ENCODE measurements at regions not wholly inside any gene's neighbourhood (a gene's known extent, or its start where the extent isn't known, plus 50 kb on each side); places are given as distances from the start of the nearest gene placed in this dataset.

GRCh38 chr12:125353871-125354270 lies 288.6 kb downstream of the AACS start:
- no peak overlapping the region for H3K4me3 Mint-ChIP-seq

GRCh38 chr12:125355614-125356013 lies 290.4 kb downstream of the AACS start:
- TF ChIP-seq, protein P1, sequence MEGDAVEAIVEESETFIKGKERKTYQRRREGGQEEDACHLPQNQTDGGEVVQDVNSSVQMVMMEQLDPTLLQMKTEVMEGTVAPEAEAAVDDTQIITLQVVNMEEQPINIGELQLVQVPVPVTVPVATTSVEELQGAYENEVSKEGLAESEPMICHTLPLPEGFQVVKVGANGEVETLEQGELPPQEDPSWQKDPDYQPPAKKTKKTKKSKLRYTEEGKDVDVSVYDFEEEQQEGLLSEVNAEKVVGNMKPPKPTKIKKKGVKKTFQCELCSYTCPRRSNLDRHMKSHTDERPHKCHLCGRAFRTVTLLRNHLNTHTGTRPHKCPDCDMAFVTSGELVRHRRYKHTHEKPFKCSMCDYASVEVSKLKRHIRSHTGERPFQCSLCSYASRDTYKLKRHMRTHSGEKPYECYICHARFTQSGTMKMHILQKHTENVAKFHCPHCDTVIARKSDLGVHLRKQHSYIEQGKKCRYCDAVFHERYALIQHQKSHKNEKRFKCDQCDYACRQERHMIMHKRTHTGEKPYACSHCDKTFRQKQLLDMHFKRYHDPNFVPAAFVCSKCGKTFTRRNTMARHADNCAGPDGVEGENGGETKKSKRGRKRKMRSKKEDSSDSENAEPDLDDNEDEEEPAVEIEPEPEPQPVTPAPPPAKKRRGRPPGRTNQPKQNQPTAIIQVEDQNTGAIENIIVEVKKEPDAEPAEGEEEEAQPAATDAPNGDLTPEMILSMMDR (IDR thresholded peaks at IDR 0.05), result no peak
- H3K27ac Mint-ChIP-seq, result no peak overlapping the region

More at GRCh38 chr12:125353871-125354270, 288.6 kb downstream of the AACS start:
- no peak overlapping the region for H3K4me3 ChIP-seq (ENCODE audit: low read length)
- H3K27ac Mint-ChIP-seq, result no peak overlapping the region
- no peaks in the 10 kb centered on the region for H3K27me3 ChIP-seq (ENCODE audit: control insufficient read depth, insufficient read depth, low read length)
- no peak overlapping the region for H3K27ac ChIP-seq (ENCODE audit: low read length)
- no peaks in the 10 kb centered on the region for H3K36me3 ChIP-seq (ENCODE audit: control insufficient read depth, insufficient read depth, low read length)
- H3K9me3 ChIP-seq (ENCODE audit: control insufficient read depth, insufficient read depth, low read length), result no peaks in the 10 kb centered on the region
- no peaks in the 10 kb centered on the region for H3K4me1 ChIP-seq (ENCODE audit: control insufficient read depth, insufficient read depth, low read length)
- H3K36me3 Mint-ChIP-seq, result no peaks in the 10 kb centered on the region
- WGBS (ENCODE audit: insufficient coverage), result 100% methylated on average over 2 of the region's 2 CpGs
- H3K27me3 Mint-ChIP-seq (ENCODE audit: low read depth in 2 of 2), result peaks cover 0 to 23% of the 10 kb centered on the region in 2 donors
- ATAC-seq, result no peak
- no peak for DNase-seq
- TF ChIP-seq, protein P1 (IDR thresholded peaks at IDR 0.05), result no peak
- intact Hi-C loops (cut with micrococcal nuclease), result no loop called here
- no peaks in the 10 kb centered on the region for H3K4me1 Mint-ChIP-seq
- peaks cover 0 to 2% of the 10 kb centered on the region in 2 donors for H3K9me3 Mint-ChIP-seq

DNA sequence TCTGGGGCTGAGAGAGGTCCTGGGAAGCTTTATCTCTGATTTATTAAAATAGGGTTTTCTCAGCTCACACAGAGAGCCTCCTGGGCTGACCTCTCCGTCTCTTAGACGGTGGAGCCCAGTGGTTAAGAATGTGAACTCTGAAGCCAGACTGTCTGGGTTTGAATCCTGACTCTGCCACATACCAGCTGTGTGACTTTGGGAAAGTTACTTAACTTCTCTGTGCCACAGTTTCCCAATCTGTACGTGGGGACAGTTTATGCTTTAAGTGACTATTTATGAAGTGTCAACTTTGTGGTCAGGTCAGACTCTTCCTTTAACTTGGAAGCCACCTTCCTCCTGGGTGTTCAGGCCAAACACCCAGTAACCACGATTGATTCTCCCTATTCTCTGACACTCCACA lies 290.9 kb downstream of the AACS start:
- peaks cover 3 to 11% of the 10 kb centered on the region in 2 donors for H3K27me3 Mint-ChIP-seq (ENCODE audit: low read depth in 2 of 2)
- H3K4me3 Mint-ChIP-seq, result no peak overlapping the region
- Histone ChIP-seq H3K27ac (ENCODE audit: low read length) (no peak overlapping the region), H3K36me3 (ENCODE audit: control insufficient read depth, insufficient read depth, low read length) (no peaks in the 10 kb centered on the region), H3K9me3 (ENCODE audit: control insufficient read depth, insufficient read depth, low read length) (no peaks in the 10 kb centered on the region), H3K27me3 (ENCODE audit: control insufficient read depth, insufficient read depth, low read length) (no peaks in the 10 kb centered on the region), H3K4me3 (ENCODE audit: low read length) (no peak overlapping the region), H3K4me1 (ENCODE audit: control insufficient read depth, insufficient read depth, low read length) (no peaks in the 10 kb centered on the region)
- no peak overlapping the region for H3K27ac Mint-ChIP-seq
- H3K36me3 Mint-ChIP-seq, result no peaks in the 10 kb centered on the region
- TF ChIP-seq, protein P1 (IDR thresholded peaks at IDR 0.05), result no peak
- no peak for DNase-seq
- ATAC-seq, result no peak
- no peaks in the 10 kb centered on the region for H3K4me1 Mint-ChIP-seq
- 74% methylated on average over 4 of the region's 4 CpGs for WGBS (ENCODE audit: insufficient coverage)
- intact Hi-C loops (cut with micrococcal nuclease), result no loop called here
- H3K9me3 Mint-ChIP-seq, result peaks cover 0 to 2% of the 10 kb centered on the region in 2 donors

More at GRCh38 chr12:125355614-125356013, 290.4 kb downstream of the AACS start:
- no peak for DNase-seq
- H3K9me3 Mint-ChIP-seq, result peaks cover 0 to 2% of the 10 kb centered on the region in 2 donors
- Histone ChIP-seq H3K27ac (ENCODE audit: low read length) (no peak overlapping the region), H3K27me3 (ENCODE audit: control insufficient read depth, insufficient read depth, low read length) (no peaks in the 10 kb centered on the region), H3K36me3 (ENCODE audit: control insufficient read depth, insufficient read depth, low read length) (no peaks in the 10 kb centered on the region), H3K4me3 (ENCODE audit: low read length) (no peak overlapping the region), H3K4me1 (ENCODE audit: control insufficient read depth, insufficient read depth, low read length) (no peaks in the 10 kb centered on the region), H3K9me3 (ENCODE audit: control insufficient read depth, insufficient read depth, low read length) (no peaks in the 10 kb centered on the region)
- WGBS (ENCODE audit: insufficient coverage), result 75% methylated on average over 7 of the region's 7 CpGs
- no peak overlapping the region for H3K4me3 Mint-ChIP-seq
- no peaks in the 10 kb centered on the region for H3K4me1 Mint-ChIP-seq
- H3K36me3 Mint-ChIP-seq, result no peaks in the 10 kb centered on the region
- no peak for ATAC-seq
- H3K27me3 Mint-ChIP-seq (ENCODE audit: low read depth in 2 of 2), result peaks cover 3 to 16% of the 10 kb centered on the region in 2 donors
- intact Hi-C loops (cut with micrococcal nuclease), result no loop called here

DNA sequence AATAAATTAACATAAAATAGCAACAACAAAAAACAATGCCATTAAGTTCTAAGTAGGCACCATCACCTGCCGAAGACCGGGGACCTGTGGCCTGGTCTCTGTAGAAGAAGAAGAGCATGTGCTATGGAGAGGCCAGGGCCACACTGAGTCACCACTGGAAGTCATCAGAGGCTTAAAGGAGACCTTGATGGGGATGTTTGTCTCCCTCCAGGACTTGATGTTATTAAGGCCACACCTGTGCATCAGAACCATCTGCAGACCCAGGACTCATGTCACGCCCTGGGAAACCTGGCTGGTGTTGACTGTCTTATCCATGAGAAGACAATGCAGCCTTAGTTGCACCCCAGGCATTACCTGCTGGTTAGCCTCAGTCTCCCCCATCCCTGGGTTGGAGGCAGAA lies 292.3 kb downstream of the AACS start:
- H3K9me3 ChIP-seq (ENCODE audit: control insufficient read depth, insufficient read depth, low read length), result no peaks in the 10 kb centered on the region
- 99% methylated on average over 3 of the region's 3 CpGs for WGBS (ENCODE audit: insufficient coverage)
- no peak overlapping the region for H3K4me3 ChIP-seq (ENCODE audit: low read length)
- DNase-seq (no peak), ATAC-seq (no peak)
- intact Hi-C loops (cut with micrococcal nuclease), result no loop called here
- no peaks in the 10 kb centered on the region for H3K4me1 ChIP-seq (ENCODE audit: control insufficient read depth, insufficient read depth, low read length)
- H3K4me3 Mint-ChIP-seq, result no peak overlapping the region
- H3K36me3 ChIP-seq (ENCODE audit: control insufficient read depth, insufficient read depth, low read length), result no peaks in the 10 kb centered on the region
- H3K27ac ChIP-seq (ENCODE audit: low read length), result no peak overlapping the region
- H3K27ac Mint-ChIP-seq, result no peak overlapping the region
- peaks cover 3 to 11% of the 10 kb centered on the region in 2 donors for H3K27me3 Mint-ChIP-seq (ENCODE audit: low read depth in 2 of 2)
- peaks cover 0 to 2% of the 10 kb centered on the region in 2 donors for H3K9me3 Mint-ChIP-seq
- H3K4me1 Mint-ChIP-seq, result no peaks in the 10 kb centered on the region
- no peaks in the 10 kb centered on the region for H3K36me3 Mint-ChIP-seq
- TF ChIP-seq, protein P1 (IDR thresholded peaks at IDR 0.05), result no peak
- no peaks in the 10 kb centered on the region for H3K27me3 ChIP-seq (ENCODE audit: control insufficient read depth, insufficient read depth, low read length)

Measured in natural killer cell (primary cell).